IPS-NIHi7 (cell line): ENCODE measurements at regions not wholly inside any gene's neighbourhood (a gene's known extent, or its start where the extent isn't known, plus 50 kb on each side); places are given as distances from the start of the nearest gene placed in this dataset.
"Not testable (repeated sequence)": the region's sequence is repeated elsewhere in the genome, so short reads cannot be mapped to it uniquely, and the experiment has no call there.

ENCODE experiments used
- DNase-seq: peaks from one replicate; pipeline ENCODE4 v3.0.0; 2012; ENCODE audit warnings: mixed read lengths; ENCODE audit errors: extremely low spot score

DNA sequence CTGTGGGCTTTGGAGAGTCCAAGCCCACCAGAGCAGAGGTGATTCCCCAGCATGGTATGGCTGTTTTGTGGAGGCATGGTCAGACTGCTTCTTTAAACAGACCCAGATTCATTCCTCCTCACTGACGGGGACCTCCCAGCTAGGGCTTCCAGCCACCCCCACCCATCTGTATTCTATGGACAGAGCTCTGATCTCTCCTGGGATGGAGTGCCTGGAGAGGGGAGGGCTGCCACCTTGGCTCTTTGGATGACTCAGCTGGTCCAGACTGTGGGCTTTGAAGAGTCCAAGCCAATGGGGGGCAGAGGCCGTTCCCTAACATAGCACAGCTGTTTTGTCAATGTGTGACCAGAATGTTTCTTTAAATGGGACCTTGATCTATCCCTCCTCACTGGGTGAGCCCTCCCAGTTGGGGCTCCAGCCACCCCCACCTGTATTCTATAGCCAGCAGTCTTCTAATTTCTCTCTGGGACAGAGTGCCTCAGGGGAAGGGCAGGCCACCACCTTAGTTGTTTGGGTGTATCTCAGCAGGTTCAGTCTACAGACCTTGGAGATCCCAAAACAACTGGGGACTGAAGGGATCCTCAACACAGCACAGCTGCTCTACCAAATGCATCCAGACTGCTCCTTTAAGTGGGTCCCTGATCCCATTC, 122.0 kb upstream of the OSTN start:
- no peak for DNase-seq

DNA sequence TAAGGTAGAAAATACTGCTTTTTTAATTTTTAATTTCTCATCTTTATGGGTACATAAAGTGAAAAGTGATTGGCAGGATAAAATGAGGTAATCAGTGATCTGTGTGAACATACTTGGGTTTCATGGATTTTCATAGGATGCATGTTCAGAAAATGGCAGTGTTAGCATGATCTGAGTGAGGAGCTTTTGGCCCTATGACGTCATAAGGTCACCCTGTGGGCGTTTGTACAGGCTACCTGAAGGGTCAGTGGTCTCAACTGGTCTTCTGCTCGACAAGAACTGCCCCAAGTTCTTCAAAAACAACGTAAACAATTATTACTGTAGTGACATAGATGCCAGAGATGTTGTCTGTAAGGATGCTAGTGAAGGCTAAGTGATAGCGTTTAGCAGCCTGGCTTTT, 124.5 kb upstream of the OSTN start:
- no peak for DNase-seq

DNA sequence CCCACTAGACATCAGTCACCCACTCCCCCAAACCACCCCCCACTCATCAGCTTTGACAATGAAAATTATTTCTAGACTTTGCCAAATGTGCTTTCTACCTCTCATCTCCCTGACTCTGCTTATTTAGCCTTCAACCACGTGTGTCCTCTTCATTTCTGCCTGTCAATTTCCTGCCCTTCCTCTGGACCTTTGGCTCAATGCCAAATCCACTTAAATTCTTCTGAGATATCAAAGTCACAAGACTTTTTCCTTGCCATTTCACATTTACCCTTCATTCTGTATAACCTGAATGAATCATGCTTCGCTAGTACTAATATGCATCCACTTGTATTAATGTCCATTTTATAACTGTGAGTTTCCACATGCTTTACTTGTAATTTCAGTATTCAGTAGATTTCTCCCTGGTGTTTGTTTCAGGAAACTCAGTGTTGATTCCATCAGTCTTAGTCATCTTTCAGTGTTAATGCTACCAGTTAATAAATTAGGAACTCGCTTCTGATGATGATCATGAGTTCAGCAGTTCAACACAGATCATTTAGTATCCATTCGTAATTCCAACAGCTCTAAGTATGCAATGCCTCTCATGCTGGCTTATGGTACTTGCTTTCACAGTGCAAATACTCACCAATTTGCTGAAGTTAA, 128.2 kb upstream of the OSTN start:
- no peak for DNase-seq

DNA sequence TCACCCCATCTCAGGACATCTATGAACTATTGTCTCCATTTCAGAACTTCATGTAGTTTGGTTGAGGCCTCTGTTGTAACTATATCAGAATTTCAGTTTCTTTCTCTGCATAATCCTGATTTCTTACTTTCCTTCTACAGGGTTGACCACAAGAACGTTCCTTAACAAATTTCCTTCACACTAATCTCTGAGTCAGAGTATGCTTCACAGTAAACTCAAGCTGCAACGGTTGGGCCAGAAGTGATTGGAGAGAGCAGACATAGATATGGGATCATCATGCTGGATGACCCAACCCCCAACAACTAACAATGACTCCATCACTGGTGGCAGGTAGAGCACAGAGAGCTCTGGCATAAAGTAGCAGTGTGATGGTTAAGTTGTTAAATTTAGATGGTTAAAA, 128.8 kb upstream of the OSTN start:
- DNase-seq = no peak

DNA sequence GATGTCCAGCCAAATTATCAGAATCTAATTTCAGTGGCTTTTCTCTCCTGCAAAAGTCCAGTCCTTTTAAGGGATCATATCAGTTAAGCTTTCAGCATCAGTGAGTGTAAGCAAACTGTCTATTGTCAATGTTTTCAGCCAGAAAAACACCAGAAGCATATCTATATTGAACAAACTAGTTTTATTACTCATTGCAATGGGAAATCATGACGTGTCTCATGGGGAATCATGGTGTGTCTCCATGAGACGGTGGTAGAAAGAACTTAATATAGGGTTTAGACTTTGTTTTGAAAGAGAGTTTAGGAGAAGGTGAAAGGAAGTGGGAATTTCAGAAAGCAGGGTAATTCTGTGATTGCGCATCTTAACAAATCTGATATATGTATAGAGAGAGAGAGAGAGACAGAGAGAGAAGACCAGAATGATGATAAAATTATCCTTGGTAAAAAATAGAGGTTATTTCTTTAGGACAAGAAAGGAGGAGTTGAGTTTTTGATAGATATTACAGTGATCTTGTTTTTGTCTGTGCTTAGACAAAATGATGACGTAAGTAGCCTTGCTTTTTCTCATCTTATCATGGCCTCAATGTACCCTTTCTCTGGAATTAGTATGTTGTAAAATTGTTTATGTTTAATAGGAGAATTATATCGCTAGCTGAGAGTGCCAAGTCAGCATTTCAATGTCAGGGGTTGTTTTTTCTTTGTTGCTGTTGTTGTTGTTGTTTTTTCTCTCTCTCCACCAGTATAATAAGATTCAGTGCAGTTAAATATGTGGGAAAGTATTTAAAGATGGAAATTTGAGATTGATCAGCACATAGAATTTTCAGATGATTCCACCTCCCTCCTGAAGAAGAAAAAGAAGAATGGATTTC, 129.9 kb upstream of the OSTN start:
- no peak for DNase-seq

DNA sequence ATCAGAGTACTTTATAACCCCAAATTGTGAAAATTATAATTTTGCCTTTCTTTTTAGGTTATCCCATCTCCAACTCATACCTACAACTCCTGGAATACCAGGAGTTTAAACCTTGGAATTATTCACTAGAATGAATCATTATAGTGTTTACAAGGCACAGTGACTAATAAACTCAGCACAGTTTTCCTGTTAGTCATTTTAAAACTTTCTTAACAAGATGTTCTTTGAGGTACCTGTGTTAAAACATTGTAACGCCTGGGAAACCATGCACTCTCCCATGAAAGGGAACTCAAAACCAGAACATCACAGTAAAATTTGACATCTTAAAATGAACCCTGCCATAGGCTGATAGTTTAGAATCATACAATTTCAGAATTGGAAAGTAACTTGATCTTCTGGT, 132.4 kb upstream of the OSTN start:
- DNase-seq = no peak

DNA sequence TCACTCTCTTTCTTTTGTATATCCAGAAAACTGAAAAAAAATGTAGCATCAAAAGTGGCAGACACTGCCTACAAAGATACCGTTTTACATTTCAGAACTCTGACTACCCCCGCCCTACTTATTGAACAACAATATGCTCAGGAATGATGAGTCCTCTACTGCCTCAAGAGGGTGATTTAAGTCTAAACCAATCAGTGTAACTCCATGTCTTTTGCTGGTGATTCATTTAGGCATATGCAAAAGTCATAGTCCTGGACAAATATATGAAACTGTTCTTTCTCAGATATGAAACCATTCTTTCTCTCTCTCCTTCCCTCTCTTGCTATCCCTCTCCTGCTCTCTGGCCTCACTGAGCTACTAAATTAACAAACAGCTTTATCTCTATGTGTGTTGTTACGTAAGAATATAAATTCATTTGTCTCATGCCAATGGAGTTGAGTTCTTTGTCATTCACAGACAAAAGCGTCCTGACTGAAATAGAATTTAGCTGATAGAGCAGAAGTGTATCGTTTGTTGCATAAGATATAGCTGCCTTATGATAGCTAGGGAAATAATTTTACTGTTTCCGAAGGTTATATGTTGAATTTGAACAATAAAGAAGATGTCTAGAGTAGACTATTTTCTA, 133.7 kb upstream of the OSTN start:
- no peak for DNase-seq

DNA sequence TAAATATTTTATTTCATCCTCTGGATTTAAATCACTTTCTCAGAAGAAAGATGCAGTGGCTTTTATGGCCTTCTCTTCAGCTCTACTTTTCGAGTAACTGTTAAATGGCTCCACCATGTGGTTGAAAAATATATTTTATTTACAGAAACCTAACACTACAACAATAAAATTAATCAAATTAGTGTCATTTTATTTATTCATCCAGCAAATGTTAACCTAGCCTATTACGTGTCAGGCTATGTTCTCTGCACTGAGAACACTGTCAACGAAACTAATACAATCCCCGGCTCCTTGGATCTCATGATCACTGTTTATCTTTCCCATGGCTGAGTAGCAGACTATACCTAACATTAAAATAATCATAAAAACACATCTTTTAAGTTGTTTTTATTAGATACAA, 148.0 kb upstream of the OSTN start:
- peak; percentile 22 for DNase-seq

GRCh38 chr3:191047930-191048329, 151.1 kb upstream of the OSTN start:
- DNase-seq = no peak

- no peak for DNase-seq
Observed at GRCh38 chr3:191030929-191031328, 168.1 kb upstream of the OSTN start.

- no peak for DNase-seq
Observed at GRCh38 chr3:191030491-191030890, 168.0 kb upstream of the GMNC start.

GRCh38 chr3:191026746-191027145, 164.3 kb upstream of the GMNC start:
- no peak for DNase-seq

DNA sequence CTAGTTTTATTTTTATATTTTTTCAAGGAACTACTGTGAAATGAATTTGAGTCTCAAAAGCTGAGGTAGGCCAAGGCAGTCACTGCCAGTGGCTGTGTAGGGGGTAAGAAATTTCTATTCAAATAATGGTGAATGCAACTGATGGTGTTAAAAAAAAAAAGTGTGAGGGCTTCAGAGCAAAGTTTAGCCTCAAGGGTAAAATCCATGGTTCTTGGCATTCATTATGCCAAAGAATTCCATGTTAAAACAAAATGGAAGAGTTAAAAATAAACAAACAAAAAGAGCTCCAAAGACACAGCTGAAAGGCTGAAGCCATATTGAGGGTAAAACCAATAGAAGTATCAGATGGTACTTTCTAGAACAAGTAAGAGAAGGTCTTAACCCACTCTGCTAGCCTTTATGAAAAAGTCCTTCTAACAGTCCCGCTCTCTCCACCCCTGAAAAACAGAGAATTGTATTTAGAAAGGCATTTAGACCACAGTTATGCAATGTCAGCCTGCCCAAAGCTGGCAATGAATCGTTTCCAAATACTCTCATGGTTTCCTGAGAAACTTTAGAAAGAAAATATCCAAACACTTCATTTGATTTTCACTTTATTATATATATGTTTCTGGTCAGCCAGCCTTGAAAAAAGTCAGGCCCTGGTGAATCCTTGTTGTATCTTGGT, 158.4 kb upstream of the GMNC start:
- no peak for DNase-seq

- DNase-seq = no peak
Observed at GRCh38 chr3:191019855-191020254, 157.4 kb upstream of the GMNC start.

DNA sequence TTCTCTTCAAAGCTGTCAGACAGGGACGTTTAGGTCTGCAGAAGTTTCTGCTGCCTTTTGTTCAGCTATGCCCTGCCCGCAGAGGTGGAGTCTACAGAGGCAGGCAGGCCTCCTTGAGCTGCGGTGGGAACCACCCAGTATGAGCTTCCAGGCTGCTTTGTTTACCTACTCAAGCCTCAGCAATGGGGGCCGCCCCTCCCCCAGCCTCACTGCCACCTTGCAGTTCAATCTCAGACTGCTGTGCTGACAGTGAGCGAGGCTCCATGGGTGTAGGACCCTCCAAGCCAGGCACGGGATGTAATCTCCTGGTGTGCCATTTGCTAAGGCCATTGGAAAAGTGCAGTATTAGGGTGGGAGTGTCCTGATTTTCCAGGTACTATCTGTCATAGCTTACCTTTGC, 153.5 kb upstream of the GMNC start:
- not testable (repeated sequence) for DNase-seq

DNA sequence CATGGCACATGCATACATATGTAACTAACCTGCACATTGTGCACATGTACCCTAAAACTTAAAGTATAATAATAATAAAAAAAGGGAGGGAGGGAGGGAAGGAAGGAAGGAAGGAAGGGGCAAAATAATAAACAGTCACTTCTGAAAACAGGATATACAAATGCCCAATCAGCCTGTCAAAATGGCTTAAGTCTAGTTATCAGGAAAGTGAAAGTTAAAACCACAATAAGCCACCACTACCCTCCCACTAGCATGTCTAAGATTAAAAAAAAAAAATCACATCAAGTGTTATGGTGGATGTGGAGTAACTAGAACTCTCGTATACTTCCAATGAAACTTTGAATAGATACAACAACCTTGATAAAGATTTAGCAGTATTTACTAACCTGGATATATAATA, 145.6 kb upstream of the GMNC start:
- DNase-seq = no peak

DNA sequence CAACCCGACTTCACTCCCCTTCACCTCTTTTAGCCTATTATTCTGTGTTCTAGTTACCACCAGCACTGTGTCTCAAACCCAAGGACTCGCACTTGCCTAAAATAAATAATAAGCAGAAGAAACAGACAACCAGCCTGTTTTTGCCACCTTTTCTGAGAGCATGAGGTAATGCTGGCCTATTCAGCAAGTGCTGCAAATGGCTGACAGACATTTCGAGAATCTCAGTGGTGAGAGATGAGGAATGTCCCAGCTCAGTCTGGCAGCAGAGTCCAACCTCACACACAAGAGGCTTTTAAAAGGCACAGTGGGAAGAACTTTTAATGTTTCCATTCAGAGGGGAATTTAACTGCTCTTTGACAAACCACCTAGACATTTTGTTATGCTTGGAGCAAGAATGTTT, 143.3 kb upstream of the GMNC start:
- peak; percentile 27 for DNase-seq

DNA sequence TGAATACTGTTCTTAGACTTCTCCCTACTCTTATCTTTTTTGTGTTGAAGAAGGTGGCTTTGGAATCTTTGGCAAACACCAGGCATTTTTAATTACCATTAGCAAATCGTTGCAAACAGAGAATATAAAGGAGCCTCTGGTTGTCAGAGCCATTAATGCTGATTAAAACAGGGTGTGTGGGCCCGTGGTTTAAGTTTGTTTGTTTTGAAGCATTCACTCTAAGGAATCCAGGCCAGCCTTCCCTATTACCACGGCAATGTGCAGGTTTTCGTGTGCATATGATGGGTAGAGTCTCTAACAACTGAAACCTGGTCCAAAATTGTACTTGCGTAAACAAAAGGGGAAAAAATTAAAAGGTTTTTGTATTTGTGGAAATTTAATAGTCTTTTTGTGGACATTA, 141.2 kb upstream of the GMNC start:
- no peak for DNase-seq

GRCh38 chr3:190996181-190996775, 133.8 kb upstream of the GMNC start:
- no peak for DNase-seq

DNA sequence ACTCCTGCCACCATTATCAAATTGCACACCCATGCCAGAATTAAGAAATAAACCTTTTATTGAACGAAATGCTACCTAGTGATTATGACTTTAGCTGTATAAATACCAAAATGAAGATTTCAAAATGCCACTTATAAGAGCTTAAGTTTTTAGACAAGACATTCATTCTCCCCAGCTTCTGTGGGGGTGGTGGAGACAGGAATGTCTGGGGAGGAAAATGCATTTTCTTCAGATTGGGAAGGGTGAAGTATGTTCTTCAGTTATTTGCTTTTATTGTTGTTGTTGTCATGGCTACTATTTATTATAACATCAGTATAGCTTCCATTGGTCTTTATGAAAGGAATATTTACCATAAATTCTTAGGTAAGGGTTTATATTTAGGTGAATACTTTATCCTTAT, 132.7 kb upstream of the GMNC start:
- DNase-seq = no peak

DNA sequence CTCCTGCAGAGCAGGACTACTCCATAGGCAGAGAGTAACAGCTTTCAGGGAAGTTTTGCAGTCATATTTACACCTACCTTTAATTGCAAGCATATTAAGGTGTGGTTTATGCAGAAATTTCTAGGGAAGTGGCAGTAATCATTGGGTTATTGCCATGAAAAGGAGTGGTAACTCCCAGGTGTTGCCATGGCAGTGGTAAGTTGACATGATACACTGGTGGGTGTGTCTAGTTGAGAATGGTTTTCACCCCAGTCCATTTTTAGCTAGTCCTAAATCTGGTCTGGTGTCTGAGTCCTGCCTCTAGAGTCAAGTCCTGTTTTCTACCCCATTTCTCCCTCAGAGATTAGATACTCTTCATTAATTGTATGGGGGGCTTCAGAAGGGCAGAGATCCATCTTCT, 128.4 kb upstream of the GMNC start:
- no peak for DNase-seq

- DNase-seq = no peak
Observed at GRCh38 chr3:190989218-190989617, 126.7 kb upstream of the GMNC start.
